ENCODE measurements at regions not wholly inside any gene's neighbourhood (a gene's known extent, or its start where the extent isn't known, plus 50 kb on each side); places are given as distances from the start of the nearest gene placed in this dataset.

DNA sequence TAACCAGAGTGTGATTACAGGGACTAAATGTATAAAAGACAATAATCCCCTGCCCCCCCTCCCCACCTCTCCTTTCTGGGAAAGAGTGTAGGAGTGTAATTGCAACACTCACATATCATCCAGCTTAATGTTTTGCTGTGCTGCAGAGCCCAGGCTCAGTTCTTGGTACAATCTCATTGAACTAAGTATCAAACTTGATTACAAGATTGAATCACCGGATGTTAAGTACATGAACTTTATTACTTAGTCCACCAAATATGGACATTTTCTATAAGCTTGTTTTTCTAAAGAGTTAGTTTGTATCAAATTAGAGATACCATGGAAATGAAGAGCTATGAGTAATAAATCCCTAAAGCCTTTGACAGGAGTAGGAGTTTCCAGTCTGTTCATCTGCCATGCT is 559.1 kb downstream of the ZNF674 start:
- TF ChIP-seq EZH2 (IDR thresholded peaks at IDR 0.05; ENCODE audit: borderline replicate concordance, low read length): no peak
- TF ChIP-seq, protein P1, sequence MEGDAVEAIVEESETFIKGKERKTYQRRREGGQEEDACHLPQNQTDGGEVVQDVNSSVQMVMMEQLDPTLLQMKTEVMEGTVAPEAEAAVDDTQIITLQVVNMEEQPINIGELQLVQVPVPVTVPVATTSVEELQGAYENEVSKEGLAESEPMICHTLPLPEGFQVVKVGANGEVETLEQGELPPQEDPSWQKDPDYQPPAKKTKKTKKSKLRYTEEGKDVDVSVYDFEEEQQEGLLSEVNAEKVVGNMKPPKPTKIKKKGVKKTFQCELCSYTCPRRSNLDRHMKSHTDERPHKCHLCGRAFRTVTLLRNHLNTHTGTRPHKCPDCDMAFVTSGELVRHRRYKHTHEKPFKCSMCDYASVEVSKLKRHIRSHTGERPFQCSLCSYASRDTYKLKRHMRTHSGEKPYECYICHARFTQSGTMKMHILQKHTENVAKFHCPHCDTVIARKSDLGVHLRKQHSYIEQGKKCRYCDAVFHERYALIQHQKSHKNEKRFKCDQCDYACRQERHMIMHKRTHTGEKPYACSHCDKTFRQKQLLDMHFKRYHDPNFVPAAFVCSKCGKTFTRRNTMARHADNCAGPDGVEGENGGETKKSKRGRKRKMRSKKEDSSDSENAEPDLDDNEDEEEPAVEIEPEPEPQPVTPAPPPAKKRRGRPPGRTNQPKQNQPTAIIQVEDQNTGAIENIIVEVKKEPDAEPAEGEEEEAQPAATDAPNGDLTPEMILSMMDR (IDR thresholded peaks at IDR 0.05; ENCODE audit: low read length): no peak

All from OCI-LY1 (cell line).